ENCODE measurements at regions not wholly inside any gene's neighbourhood (a gene's known extent, or its start where the extent isn't known, plus 50 kb on each side); places are given as distances from the start of the nearest gene placed in this dataset.

DNA sequence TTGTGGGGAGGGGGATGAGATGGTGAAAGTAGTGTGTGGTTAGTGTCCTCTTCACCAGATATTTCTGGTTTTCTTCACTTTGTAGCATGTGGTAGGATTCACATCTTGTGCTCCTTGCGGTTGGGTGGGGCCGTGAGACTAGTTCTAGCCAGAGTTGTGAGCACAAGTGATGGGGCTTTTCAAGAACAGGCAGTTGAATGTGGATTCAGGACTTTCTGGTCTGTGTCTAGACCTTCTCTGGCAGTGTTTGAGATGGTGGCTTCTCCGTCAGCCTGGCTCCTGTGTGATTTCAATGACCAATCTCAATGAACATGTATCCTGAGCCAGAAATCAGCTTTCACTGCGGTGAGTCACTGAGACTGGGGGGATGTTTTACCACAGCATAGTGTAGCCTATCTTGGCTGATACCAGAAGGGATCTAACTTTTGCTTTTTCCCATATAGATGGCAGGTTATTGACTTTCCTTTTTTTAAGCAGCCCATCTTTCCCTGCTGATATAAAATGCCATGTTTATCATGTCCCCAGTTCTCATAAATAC is 82.6 kb downstream of the RPLP1 start:
- TF ChIP-seq YY1 (IDR thresholded peaks at IDR 0.05; ENCODE audit: low read depth), result no peak
- TF ChIP-seq FOXM1 (IDR thresholded peaks at IDR 0.05; ENCODE audit: borderline replicate concordance, low read depth), result no peak
- no peak for TF ChIP-seq NFIC (IDR thresholded peaks at IDR 0.05)
- TF ChIP-seq USF1 (IDR thresholded peaks at IDR 0.05), result no peak
- no peak for TF ChIP-seq RAD21 (IDR thresholded peaks at IDR 0.05; ENCODE audit: low read depth)
- TF ChIP-seq TCF12 (IDR thresholded peaks at IDR 0.05; ENCODE audit: low read depth), result no peak
- no peak for TF ChIP-seq ZBTB7A (IDR thresholded peaks at IDR 0.05; ENCODE audit: low read depth)
- TF ChIP-seq EP300 (IDR thresholded peaks at IDR 0.05; ENCODE audit: borderline replicate concordance), result no peak
- no peak for TF ChIP-seq EGR1 (IDR thresholded peaks at IDR 0.05)
- no peak for TF ChIP-seq CREB1 (IDR thresholded peaks at IDR 0.05; ENCODE audit: low read depth)
- TF ChIP-seq, protein P1, sequence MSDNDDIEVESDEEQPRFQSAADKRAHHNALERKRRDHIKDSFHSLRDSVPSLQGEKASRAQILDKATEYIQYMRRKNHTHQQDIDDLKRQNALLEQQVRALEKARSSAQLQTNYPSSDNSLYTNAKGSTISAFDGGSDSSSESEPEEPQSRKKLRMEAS (IDR thresholded peaks at IDR 0.05), result no peak
- TF ChIP-seq CEBPB (IDR thresholded peaks at IDR 0.05), result no peak
- no peak for TF ChIP-seq TAF1 (IDR thresholded peaks at IDR 0.05; ENCODE audit: low read depth)
- no peak for TF ChIP-seq TEAD4 (IDR thresholded peaks at IDR 0.05)
- no peak for TF ChIP-seq REST (IDR thresholded peaks at IDR 0.05; ENCODE audit: low read depth)

- TF ChIP-seq TEAD4 (IDR thresholded peaks at IDR 0.05), result no peak
- TF ChIP-seq USF1 (IDR thresholded peaks at IDR 0.05), result no peak
- TF ChIP-seq, protein P1 (IDR thresholded peaks at IDR 0.05), result no peak
- TF ChIP-seq YY1 (IDR thresholded peaks at IDR 0.05; ENCODE audit: low read depth), result no peak
- TF ChIP-seq EP300 (IDR thresholded peaks at IDR 0.05; ENCODE audit: borderline replicate concordance), result no peak
- TF ChIP-seq NFIC (IDR thresholded peaks at IDR 0.05), result no peak
- no peak for TF ChIP-seq CREB1 (IDR thresholded peaks at IDR 0.05; ENCODE audit: low read depth)
- TF ChIP-seq ZBTB7A (IDR thresholded peaks at IDR 0.05; ENCODE audit: low read depth), result no peak
- no peak for TF ChIP-seq REST (IDR thresholded peaks at IDR 0.05; ENCODE audit: low read depth)
- no peak for TF ChIP-seq CEBPB (IDR thresholded peaks at IDR 0.05)
- TF ChIP-seq TAF1 (IDR thresholded peaks at IDR 0.05; ENCODE audit: low read depth), result no peak
- no peak for TF ChIP-seq TCF12 (IDR thresholded peaks at IDR 0.05; ENCODE audit: low read depth)
- TF ChIP-seq RAD21 (IDR thresholded peaks at IDR 0.05; ENCODE audit: low read depth), result no peak
- no peak for TF ChIP-seq FOXM1 (IDR thresholded peaks at IDR 0.05; ENCODE audit: borderline replicate concordance, low read depth)
- TF ChIP-seq EGR1 (IDR thresholded peaks at IDR 0.05), result no peak
Measured at GRCh38 chr15:69535998-69536397, 83.4 kb downstream of the RPLP1 start.

GRCh38 chr15:69536726-69537512 is 84.3 kb downstream of the RPLP1 start:
- TF ChIP-seq TEAD4 (IDR thresholded peaks at IDR 0.05), result no peak
- TF ChIP-seq RAD21 (IDR thresholded peaks at IDR 0.05; ENCODE audit: low read depth), result no peak
- TF ChIP-seq, protein P1 (IDR thresholded peaks at IDR 0.05), result no peak
- TF ChIP-seq CEBPB (IDR thresholded peaks at IDR 0.05), result no peak
- no peak for TF ChIP-seq REST (IDR thresholded peaks at IDR 0.05; ENCODE audit: low read depth)
- no peak for TF ChIP-seq USF1 (IDR thresholded peaks at IDR 0.05)
- no peak for TF ChIP-seq TCF12 (IDR thresholded peaks at IDR 0.05; ENCODE audit: low read depth)
- TF ChIP-seq CREB1 (IDR thresholded peaks at IDR 0.05; ENCODE audit: low read depth), result no peak
- TF ChIP-seq YY1 (IDR thresholded peaks at IDR 0.05; ENCODE audit: low read depth), result no peak
- TF ChIP-seq NFIC (IDR thresholded peaks at IDR 0.05), result no peak
- no peak for TF ChIP-seq FOXM1 (IDR thresholded peaks at IDR 0.05; ENCODE audit: borderline replicate concordance, low read depth)
- TF ChIP-seq EP300 (IDR thresholded peaks at IDR 0.05; ENCODE audit: borderline replicate concordance), result no peak

All from Ishikawa (cell line).